HFFc6 (cell line): ENCODE measurements at regions not wholly inside any gene's neighbourhood (a gene's known extent, or its start where the extent isn't known, plus 50 kb on each side); places are given as distances from the start of the nearest gene placed in this dataset.

Experiments
- DNase-seq: peaks from one replicate; pipeline ENCODE4 v3.0.0-alpha.2; 2018
- H3K27ac Mint-ChIP-seq: 2 replicates; pipeline ENCODE4 v1.8.0; 2020; ENCODE audit warnings: mild to moderate bottlenecking, mixed read lengths
- H3K27me3 Mint-ChIP-seq: 2 replicates; pipeline ENCODE4 v1.8.0; 2021; ENCODE audit warnings: mild to moderate bottlenecking, moderate library complexity, mixed read lengths; ENCODE audit not compliant: insufficient read depth
- H3K36me3 Mint-ChIP-seq: 2 replicates; pipeline ENCODE4 v1.8.0; 2021; ENCODE audit warnings: low read depth, mixed read lengths
- H3K4me1 Mint-ChIP-seq: 2 replicates; pipeline ENCODE4 v1.8.0; 2020; ENCODE audit warnings: low read depth, mixed read lengths
- H3K4me3 Mint-ChIP-seq: 2 replicates; pipeline ENCODE4 v1.8.0; 2020; ENCODE audit warnings: mild to moderate bottlenecking, moderate library complexity, mixed read lengths
- H3K9me3 Mint-ChIP-seq: 2 replicates; pipeline ENCODE4 v1.8.0; 2020; ENCODE audit warnings: mild to moderate bottlenecking, mixed read lengths
- TF ChIP-seq, protein P1 (sequence below): fragments of 200-600 bp; sonication (generic); IDR thresholded peaks from 2 replicates; pipeline ENCODE4 v1.5.0; 2021; ENCODE audit warnings: antibody characterized with exemption, mild to moderate bottlenecking

DNA sequence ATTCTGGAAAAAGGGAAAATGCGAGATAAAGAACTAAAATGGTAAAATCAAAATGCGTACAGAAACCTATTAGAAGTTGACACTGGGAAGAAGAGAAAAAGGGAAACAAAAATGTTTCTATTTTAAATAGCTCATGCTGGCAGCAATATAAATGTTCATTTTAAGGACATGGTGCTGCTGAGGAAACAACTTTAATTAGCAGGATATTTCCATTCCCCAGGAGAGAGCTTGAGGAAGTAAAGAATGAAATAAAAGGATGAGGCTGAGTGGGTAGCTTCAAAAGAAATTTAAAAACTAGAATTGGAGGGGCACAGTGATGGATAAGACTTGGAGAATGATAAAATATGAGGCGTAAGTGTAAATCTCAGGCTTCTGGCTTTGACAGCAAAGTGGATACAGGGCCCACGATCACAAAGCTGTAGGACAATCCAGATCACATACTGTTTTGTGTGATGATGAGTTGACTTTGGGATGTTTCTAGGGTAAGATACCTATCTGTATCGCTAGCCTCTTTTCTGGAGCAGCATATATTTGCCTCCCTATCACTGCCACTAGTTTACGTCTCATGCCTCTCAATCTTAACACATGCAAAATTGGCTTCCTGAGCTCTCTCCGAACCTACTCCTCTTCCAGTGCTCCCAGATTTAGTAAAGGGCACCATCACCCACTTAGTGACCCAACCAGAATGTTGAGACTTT, 571.3 kb upstream of the MIR17HG start:
- Mint-ChIP-seq H3K27ac (no peak overlapping the region), H3K36me3 (no peaks in the 10 kb centered on the region), H3K4me1 (no peaks in the 10 kb centered on the region), H3K9me3 (no peaks in the 10 kb centered on the region), H3K27me3 (peaks cover 8% of the 10 kb centered on the region), H3K4me3 (no peak overlapping the region)
- DNase-seq: no peak
- TF ChIP-seq, protein P1, sequence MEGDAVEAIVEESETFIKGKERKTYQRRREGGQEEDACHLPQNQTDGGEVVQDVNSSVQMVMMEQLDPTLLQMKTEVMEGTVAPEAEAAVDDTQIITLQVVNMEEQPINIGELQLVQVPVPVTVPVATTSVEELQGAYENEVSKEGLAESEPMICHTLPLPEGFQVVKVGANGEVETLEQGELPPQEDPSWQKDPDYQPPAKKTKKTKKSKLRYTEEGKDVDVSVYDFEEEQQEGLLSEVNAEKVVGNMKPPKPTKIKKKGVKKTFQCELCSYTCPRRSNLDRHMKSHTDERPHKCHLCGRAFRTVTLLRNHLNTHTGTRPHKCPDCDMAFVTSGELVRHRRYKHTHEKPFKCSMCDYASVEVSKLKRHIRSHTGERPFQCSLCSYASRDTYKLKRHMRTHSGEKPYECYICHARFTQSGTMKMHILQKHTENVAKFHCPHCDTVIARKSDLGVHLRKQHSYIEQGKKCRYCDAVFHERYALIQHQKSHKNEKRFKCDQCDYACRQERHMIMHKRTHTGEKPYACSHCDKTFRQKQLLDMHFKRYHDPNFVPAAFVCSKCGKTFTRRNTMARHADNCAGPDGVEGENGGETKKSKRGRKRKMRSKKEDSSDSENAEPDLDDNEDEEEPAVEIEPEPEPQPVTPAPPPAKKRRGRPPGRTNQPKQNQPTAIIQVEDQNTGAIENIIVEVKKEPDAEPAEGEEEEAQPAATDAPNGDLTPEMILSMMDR: no peak

DNA sequence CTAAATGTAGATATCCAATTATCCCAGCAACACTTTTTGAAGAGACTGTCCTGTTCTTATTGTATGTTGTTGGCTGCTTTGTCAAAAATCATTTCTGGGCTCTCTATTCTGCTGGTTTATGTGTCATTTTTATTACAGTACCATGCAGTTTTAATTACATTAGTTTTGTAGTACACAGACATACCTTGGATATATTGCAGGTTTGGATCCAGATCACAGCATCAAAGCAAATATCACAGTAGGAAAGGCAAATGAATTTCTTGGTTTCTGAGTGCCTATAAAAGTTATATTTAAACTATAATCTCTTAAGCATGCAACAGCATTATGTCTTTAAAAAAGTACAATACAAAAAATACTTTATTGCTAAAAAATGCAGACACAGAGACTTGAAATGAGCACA, 564.2 kb upstream of the MIR17HG start:
- Mint-ChIP-seq H3K27ac (no peak overlapping the region), H3K9me3 (no peaks in the 10 kb centered on the region), H3K4me1 (no peaks in the 10 kb centered on the region), H3K4me3 (no peak overlapping the region), H3K36me3 (no peaks in the 10 kb centered on the region), H3K27me3 (no peaks in the 10 kb centered on the region)
- DNase-seq: no peak
- TF ChIP-seq, protein P1: no peak

DNA sequence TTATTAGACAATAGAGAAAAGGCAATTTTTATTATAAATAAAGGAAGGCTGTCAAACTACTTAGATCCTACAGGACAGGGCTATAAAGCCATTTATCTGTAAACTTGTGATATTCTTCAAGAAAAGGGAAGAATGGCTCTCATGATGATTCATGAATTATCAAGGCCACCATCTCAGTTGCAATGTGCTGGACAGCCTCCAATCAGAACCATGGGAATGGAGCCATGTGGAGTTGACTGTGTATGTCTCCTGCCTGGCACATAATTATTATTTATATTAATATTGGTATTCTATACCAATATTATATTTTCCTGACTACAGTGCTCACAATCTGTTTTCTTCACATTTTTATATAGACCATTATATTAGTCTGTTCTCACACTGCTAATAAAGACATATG, 560.5 kb upstream of the MIR17HG start:
- H3K4me1 Mint-ChIP-seq: peaks cover 2% of the 10 kb centered on the region; the same call in 1 of the 2 replicates
- no peaks in the 10 kb centered on the region for H3K36me3 Mint-ChIP-seq
- H3K4me3 Mint-ChIP-seq: no peak overlapping the region
- no peak for DNase-seq
- TF ChIP-seq, protein P1: no peak
- no peak overlapping the region for H3K27ac Mint-ChIP-seq
- H3K9me3 Mint-ChIP-seq: no peaks in the 10 kb centered on the region
- H3K27me3 Mint-ChIP-seq: no peaks in the 10 kb centered on the region

DNA sequence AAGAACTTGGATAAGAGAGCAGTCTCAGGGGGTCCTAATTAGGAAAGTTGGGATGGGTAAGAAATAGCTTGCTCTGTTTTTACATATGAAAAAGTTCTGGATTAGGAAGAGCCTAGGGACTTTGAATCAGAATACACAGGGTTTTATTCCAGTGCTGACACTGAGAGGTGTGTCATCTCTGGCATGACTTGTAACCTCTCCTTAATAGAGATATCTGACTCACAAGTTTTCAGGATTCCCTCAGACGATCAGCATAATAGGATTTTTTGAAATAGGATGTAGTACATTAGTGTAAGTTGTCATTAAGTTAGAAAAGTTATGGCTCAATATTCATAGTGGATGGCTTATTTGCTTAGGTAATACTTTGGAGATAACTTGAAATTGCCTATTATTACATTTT, 555.2 kb upstream of the MIR17HG start:
- TF ChIP-seq, protein P1: no peak
- Mint-ChIP-seq H3K27ac (no peak overlapping the region), H3K36me3 (no peaks in the 10 kb centered on the region), H3K27me3 (peaks cover 7% of the 10 kb centered on the region), H3K4me1 (peaks cover 7% of the 10 kb centered on the region; the same call in 1 of the 2 replicates), H3K4me3 (no peak overlapping the region), H3K9me3 (no peaks in the 10 kb centered on the region)
- no peak for DNase-seq

- Mint-ChIP-seq H3K9me3 (no peaks in the 10 kb centered on the region), H3K27ac (no peak overlapping the region), H3K4me1 (peaks cover 7% of the 10 kb centered on the region; the same call in 1 of the 2 replicates), H3K4me3 (no peak overlapping the region), H3K27me3 (peaks cover 7% of the 10 kb centered on the region), H3K36me3 (no peaks in the 10 kb centered on the region)
- TF ChIP-seq, protein P1: no peak
- no peak for DNase-seq
Observed at GRCh38 chr13:90793261-90793820, 554.1 kb upstream of the MIR17HG start.
